Smooth muscle cell (in vitro differentiated cells): ENCODE measurements at regions not wholly inside any gene's neighbourhood (a gene's known extent, or its start where the extent isn't known, plus 50 kb on each side); places are given as distances from the start of the nearest gene placed in this dataset.

Experiments used
- DNase-seq: peaks from one replicate; lab custom pipeline; 2025; ENCODE audit not compliant: unreplicated experiment; lab: John Stamatoyannopoulos, UW
- H2AFZ ChIP-seq: fragments of 200-600 bp; sonication (generic); 2 replicates; pipeline ENCODE4 v1.6.0; 2016; ENCODE audit warnings: antibody characterized with exemption, low read depth, mild to moderate bottlenecking
- H3F3A ChIP-seq: fragments of 200-600 bp; sonication (generic); 2 replicates; pipeline ENCODE4 v1.6.0; 2017; ENCODE audit warnings: antibody characterized with exemption, low read depth
- H3K27ac ChIP-seq: fragments of 200-600 bp; sonication (generic); 2 replicates; pipeline ENCODE4 v1.5.1; 2016; ENCODE audit warnings: low read depth, mild to moderate bottlenecking
- H3K27me3 ChIP-seq: fragments of 200-600 bp; sonication (generic); 2 replicates; pipeline ENCODE4 v1.6.1; 2016; ENCODE audit warnings: low read depth, mild to moderate bottlenecking
- H3K36me3 ChIP-seq: fragments of 200-600 bp; sonication (generic); 2 replicates; pipeline ENCODE4 v1.5.1; 2016; ENCODE audit warnings: low read depth
- H3K4me1 ChIP-seq: fragments of 200-600 bp; sonication (generic); 2 replicates; pipeline ENCODE4 v1.5.1; 2016; ENCODE audit warnings: low read depth
- H3K4me2 ChIP-seq: fragments of 200-600 bp; sonication (generic); 2 replicates; pipeline ENCODE4 v1.6.0; 2016; ENCODE audit warnings: mild to moderate bottlenecking
- H3K4me3 ChIP-seq: fragments of 200-600 bp; sonication (generic); 2 replicates; pipeline ENCODE4 v1.5.1; 2016; ENCODE audit warnings: mild to moderate bottlenecking
- H3K79me2 ChIP-seq: fragments of 200-600 bp; sonication (generic); 2 replicates; pipeline ENCODE4 v1.6.0; 2016; ENCODE audit warnings: low read depth, mild to moderate bottlenecking
- H3K9ac ChIP-seq: fragments of 200-600 bp; sonication (generic); 2 replicates; pipeline ENCODE4 v1.6.0; 2016; ENCODE audit warnings: low read depth
- H3K9me3 ChIP-seq: fragments of 200-600 bp; sonication (generic); replicated peaks from 2 replicates; pipeline ENCODE4 v1.5.1; 2016; ENCODE audit warnings: low read depth
- H4K20me1 ChIP-seq: fragments of 200-600 bp; sonication (generic); 2 replicates; pipeline ENCODE4 v1.6.0; 2016; ENCODE audit warnings: low read depth
- CTCF ChIP-seq: fragments of 200-600 bp; sonication (generic); IDR thresholded peaks from 2 replicates; pipeline ENCODE4 v1.5.1; 2017; ENCODE audit warnings: borderline replicate concordance, mild to moderate bottlenecking, antibody characterized with exemption; ENCODE audit not compliant: insufficient read depth, poor library complexity, severe bottlenecking
- WGBS: methylation state at CpG from one replicate; pipeline ENCODE4 v1.1.7; 2016; ENCODE audit warnings: low lambda C conversion rate; 5-methylcytosine and 5-hydroxymethylcytosine counted together

- Histone ChIP-seq H3K36me3 (no peaks in the 10 kb centered on the region), H3K9ac (no peak overlapping the region), H3K4me2 (no peak overlapping the region), H3K4me1 (peaks cover 4% of the 10 kb centered on the region), H3K79me2 (no peaks in the 10 kb centered on the region), H3F3A (peaks cover 6% of the 10 kb centered on the region), H2AFZ (no peak overlapping the region), H3K27me3 (no peaks in the 10 kb centered on the region), H3K27ac (no peak overlapping the region), H3K9me3 (no peaks in the 10 kb centered on the region), H3K4me3 (no peak overlapping the region), H4K20me1 (no peaks in the 10 kb centered on the region)
- TF ChIP-seq CTCF = no peak
- no peak for DNase-seq
- 88% methylated on average over 3 of the region's 3 CpGs for WGBS
These were observed 590.6 kb upstream of the IGFBP3 start for GRCh38 chr7:46511442-46512215.

DNA sequence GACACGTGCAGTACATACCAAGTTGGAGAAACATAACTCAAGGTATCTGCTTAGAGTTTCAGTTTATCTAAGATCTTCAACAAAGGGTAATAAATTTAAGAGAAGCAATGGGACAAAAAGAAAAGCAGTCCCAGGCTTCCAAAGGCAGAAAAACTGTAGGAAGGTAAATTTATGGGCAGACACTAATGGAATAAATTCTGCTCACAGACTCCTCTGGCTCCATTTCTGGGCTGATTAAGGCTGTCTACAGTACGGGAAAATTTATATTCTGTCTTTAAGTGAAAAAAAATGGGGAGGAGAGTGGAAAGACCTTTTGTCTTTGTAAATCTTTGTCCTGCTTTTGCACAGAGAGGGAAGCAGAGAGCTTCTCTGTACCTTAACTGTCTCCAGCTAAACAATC is 587.5 kb upstream of the IGFBP3 start:
- Histone ChIP-seq H2AFZ (peak overlapping the region; percentile 92), H3K4me2 (no peak overlapping the region), H3K79me2 (no peaks in the 10 kb centered on the region), H3K9ac (no peak overlapping the region), H3K9me3 (peaks cover 3% of the 10 kb centered on the region), H4K20me1 (no peaks in the 10 kb centered on the region), H3K36me3 (no peaks in the 10 kb centered on the region), H3K4me3 (no peak overlapping the region), H3K4me1 (peaks cover 4% of the 10 kb centered on the region), H3F3A (peaks cover 6% of the 10 kb centered on the region), H3K27me3 (no peaks in the 10 kb centered on the region), H3K27ac (peak overlapping the region; percentile 6)
- WGBS = 66% methylated on average over 2 of the region's 2 CpGs
- DNase-seq = no peak
- TF ChIP-seq CTCF = no peak

GRCh38 chr7:46507560-46507959 is 586.5 kb upstream of the IGFBP3 start:
- no peaks in the 10 kb centered on the region for H3K36me3 ChIP-seq
- H3K27ac ChIP-seq = no peak overlapping the region
- peak overlapping the region; percentile 71 for H2AFZ ChIP-seq
- H3K4me3 ChIP-seq = no peak overlapping the region
- 69% methylated on average over 4 of the region's 4 CpGs for WGBS
- no peaks in the 10 kb centered on the region for H3K27me3 ChIP-seq
- H3K4me2 ChIP-seq = no peak overlapping the region
- no peaks in the 10 kb centered on the region for H4K20me1 ChIP-seq
- H3K9ac ChIP-seq = no peak overlapping the region
- H3F3A ChIP-seq = peaks cover 6% of the 10 kb centered on the region
- H3K79me2 ChIP-seq = no peaks in the 10 kb centered on the region
- no peak for DNase-seq
- no peak for TF ChIP-seq CTCF
- peaks cover 3% of the 10 kb centered on the region for H3K9me3 ChIP-seq
- H3K4me1 ChIP-seq = peaks cover 4% of the 10 kb centered on the region

GRCh38 chr7:46494441-46494840 is 573.4 kb upstream of the IGFBP3 start:
- WGBS = 70% methylated on average over 3 of the region's 3 CpGs
- no peaks in the 10 kb centered on the region for H3K27me3 ChIP-seq
- no peak overlapping the region for H3K9ac ChIP-seq
- peak overlapping the region; percentile 75 for H3K27ac ChIP-seq
- no peak overlapping the region for H3K4me3 ChIP-seq
- no peaks in the 10 kb centered on the region for H4K20me1 ChIP-seq
- peak overlapping the region; percentile 59 for H3K4me2 ChIP-seq
- no peak for TF ChIP-seq CTCF
- no peak overlapping the region for H2AFZ ChIP-seq
- H3K79me2 ChIP-seq = no peaks in the 10 kb centered on the region
- DNase-seq = no peak
- no peaks in the 10 kb centered on the region for H3K4me1 ChIP-seq
- no peaks in the 10 kb centered on the region for H3K36me3 ChIP-seq
- peaks cover 8% of the 10 kb centered on the region for H3F3A ChIP-seq
- peaks cover under 1% of the 10 kb centered on the region for H3K9me3 ChIP-seq
